NCI-H2196 (cell line): ENCODE measurements at regions not wholly inside any gene's neighbourhood (a gene's known extent, or its start where the extent isn't known, plus 50 kb on each side); places are given as distances from the start of the nearest gene placed in this dataset.
"Not testable (repeated sequence)": the region's sequence is repeated elsewhere in the genome, so short reads cannot be mapped to it uniquely, and the experiment has no call there.

Source experiments
- DNase-seq: peaks from one replicate; lab custom pipeline; 2025; ENCODE audit not compliant: unreplicated experiment; lab: John Stamatoyannopoulos, UW

- peak; percentile 82 for DNase-seq
Measured at GRCh38 chr1:29410476-29410875, 174.2 kb downstream of the PTPRU start.

GRCh38 chr1:29409616-29410015 lies 173.3 kb downstream of the PTPRU start:
- no peak for DNase-seq

DNA sequence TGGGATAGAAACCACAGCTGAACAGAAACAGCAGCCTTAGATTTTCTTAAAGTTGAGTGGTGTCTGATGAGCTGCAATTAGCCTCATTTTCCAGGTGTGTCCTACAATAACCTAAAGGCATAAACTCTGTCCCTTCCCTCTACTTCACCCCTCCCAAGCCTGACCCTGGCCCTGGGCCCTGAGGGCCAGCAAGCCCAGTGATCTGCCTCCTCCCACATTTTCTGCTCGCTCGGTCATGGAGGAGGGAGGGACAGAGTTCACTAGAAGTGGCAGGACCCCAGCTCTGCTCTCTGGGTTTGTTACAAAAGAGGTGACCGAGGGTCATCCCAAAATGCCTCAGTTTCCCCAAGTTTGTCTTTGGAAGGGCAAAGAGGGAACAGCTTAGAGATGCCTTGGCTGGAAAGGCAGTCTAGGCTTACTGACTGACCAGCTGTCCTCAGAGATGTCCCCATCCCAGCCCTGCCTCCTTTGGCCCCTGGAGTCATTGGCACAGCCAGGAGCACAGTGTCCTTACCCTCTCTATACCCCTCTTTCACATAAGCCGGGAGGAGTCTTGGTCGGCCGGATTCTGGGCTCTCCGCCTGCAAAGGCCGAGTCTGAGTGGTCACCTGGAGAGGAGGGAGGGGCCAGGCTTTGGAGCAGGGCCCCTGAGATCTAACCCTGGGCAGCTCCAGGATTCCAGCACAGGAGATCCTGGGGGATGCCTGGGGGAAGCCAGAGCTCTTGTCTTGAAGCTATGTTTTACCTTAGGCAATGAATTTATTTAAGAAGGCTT lies 172.7 kb downstream of the PTPRU start:
- DNase-seq, result no peak

GRCh38 chr1:29406814-29407213 lies 170.5 kb downstream of the PTPRU start:
- no peak for DNase-seq

DNA sequence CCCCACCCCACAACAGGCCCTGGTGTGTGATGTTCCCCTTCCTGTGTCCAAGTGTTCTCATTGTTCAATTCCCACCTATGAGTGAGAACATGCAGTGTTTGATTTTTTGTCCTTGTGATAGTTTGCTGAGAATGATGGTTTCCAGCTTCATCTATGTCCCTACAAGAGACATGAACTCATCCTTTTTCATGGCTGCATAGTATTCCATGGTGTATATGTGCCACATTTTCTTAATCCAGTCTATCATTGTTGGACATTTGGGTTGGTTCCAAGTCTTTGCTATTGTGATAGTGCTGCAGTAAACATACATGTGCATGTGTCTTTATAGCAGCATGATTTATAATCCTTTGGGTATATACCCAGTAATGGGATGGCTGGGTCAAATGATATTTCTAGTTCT lies 163.9 kb downstream of the PTPRU start:
- DNase-seq, result not testable (repeated sequence)

- no peak for DNase-seq
Measured at GRCh38 chr1:29399465-29399864, 163.1 kb downstream of the PTPRU start.

GRCh38 chr1:29398431-29398830 lies 162.1 kb downstream of the PTPRU start:
- DNase-seq, result no peak

GRCh38 chr1:29397981-29398380 lies 161.7 kb downstream of the PTPRU start:
- DNase-seq, result no peak

DNA sequence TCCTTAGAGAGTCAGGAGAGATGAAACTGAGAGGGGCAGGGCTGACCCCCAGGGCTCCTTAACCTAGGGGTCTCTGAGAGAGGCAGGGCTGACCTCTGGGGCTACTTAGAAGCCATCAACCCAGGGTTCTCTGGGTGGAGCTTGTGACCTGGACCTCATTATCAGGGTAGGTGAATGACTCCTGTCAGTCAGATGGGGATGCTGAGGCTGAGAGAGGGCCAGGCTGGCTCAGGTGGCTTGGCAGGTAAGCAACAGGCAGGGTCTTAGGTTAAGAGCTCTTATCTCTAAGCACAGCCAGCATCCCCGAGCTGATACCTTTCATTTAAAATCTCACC lies 160.9 kb downstream of the PTPRU start:
- DNase-seq, result no peak

- no peak for DNase-seq
Measured at GRCh38 chr1:29396438-29397255, 160.3 kb downstream of the PTPRU start.

GRCh38 chr1:29395736-29396437 lies 159.6 kb downstream of the PTPRU start:
- DNase-seq, result no peak

DNA sequence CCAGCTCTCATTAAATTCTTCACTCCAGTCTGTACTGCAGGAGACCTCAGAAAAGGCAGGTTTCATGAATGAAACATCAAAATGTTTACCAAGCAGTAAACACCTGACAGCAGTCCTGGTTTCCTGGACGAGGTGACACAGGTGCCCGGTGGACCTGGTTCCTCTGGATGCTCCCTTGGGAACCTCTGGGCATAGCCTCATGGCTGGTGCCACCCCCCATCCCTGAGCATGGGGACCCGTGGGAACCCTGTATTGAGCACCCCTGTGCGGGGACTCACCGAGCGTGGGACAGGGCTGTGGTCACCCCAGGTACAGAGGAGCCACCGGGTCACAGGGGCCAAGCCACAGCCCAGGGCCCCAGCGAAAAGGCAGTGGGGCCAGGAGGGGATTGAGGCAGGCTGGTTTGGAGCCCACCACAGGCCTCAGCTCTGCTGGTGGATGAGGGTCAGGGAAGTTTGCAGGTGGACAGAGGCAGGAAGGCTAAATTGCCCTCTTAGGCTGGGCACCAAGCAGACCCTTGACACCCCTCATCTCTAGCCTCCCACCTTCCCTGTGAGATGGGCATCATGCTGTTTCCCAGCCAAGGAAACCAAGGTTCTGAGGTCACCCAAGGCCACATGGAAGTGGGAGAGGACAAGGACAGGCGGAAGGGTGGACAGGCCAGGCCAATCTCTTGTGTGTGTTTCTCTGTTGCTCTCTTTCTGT lies 158.4 kb downstream of the PTPRU start:
- no peak for DNase-seq

- DNase-seq, result no peak
Measured at GRCh38 chr1:29393451-29393826, 157.1 kb downstream of the PTPRU start.

DNA sequence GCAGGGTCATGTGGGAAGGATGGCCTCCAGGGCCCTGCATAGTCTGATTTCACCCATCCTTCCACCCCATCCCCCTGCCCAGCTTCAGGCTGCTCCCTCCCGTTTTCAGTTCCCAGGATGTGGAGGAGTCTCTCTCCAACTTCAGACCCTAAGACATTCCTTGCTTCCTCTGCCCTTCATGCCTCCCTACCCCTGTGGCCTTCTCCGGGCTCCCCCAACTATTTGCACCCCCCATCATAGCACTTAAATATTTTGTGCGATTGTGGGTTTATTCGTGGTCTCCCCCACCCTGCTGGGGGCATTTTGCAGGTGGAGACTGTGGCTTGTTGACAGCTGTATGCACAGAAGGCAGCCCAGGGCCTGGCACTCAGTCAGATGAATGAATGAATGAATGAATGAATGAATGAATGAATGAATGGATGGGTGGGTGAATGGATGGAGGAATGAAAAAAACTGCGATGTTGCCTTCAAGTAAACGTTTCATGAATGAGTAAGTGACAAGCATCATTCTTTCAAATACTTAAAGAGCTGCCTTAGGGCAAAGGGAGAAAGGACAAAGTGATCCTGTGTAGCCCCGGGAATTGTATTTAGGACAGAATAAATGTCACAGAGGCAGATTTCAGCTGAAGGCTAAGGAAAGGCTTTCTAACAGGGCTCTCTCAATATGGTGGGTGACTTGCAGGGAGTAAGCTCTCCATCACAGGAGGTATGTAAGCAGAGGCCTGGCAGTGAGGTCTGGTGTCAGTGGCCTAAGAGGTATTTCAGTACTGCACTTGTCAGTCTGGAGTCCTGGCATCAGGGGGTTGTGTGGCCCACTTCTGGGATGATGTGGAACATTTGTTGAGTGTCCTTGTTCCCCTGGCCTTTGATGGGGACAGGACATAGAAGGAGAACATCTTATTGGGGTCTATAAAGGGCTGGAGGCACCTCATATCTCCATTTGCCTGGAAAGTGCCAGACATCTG lies 156.4 kb downstream of the PTPRU start:
- DNase-seq, result no peak

GRCh38 chr1:29392036-29392435 lies 155.7 kb downstream of the PTPRU start:
- DNase-seq, result no peak

- no peak for DNase-seq
Measured at GRCh38 chr1:29391362-29391880, 155.1 kb downstream of the PTPRU start.

DNA sequence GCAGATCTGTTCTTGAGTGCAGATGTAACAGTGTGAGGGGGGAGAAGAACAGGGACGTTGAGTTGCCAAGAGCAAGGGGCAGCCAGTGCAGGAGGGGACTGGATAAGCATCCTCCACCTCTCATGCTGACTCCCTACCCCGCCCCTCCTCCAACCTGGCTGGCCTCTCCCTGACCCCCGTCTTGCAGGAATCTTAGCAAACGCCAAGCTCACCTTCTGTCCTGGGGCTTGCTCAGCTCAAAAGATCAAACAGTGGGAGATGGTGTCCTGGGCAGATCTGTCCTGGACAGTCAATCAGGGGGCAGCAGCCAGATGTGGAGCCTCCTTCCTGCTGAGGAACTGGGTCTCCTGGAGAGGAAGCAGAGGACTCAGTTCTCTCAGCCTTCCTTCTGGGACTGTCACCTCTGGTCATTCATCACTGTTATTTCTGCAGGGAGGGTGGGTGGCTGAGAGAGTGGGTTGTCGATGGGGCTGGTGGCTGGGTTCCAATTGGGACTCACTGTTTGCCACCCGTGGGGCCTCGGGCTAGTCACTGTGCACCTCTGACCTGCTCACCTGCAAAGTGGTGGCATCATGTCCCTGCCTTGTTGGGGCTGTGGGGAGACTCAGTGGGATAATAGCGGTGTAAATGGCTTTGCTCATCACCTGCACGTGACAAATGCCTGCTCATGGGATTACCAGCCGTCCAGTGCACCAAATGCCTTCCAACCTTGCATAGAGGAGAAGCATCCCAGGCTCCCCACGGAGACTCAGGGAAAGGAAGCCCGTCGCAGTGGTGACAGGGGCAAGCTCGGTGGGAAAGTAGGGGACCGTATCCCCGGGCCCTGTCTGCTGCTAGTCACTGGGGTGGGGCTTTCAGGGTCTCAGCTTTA lies 154.4 kb downstream of the PTPRU start:
- DNase-seq, result no peak

DNA sequence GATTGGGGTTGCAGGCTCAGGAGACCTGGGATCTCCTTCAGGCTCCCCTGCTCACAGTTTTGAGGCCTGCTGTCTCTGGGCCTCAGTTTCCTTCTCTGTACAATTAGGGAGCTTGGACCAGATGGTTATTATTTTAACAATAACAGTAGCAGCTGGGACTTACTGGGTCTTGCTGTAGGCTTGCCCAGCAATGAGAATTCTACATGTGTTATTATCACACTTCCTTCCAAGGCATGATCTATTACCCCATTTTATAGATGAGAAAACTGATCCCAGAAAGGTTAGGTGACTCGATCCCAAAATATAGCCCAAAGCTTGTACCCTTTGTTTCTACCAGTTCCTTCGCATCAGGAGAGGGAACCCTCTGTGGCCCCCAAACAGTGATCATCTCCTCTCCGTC lies 153.8 kb downstream of the PTPRU start:
- DNase-seq, result no peak

- DNase-seq, result no peak
Measured at GRCh38 chr1:29389533-29390041, 153.3 kb downstream of the PTPRU start.
